ENCODE measurements at regions not wholly inside any gene's neighbourhood (a gene's known extent, or its start where the extent isn't known, plus 50 kb on each side); places are given as distances from the start of the nearest gene placed in this dataset.

DNA sequence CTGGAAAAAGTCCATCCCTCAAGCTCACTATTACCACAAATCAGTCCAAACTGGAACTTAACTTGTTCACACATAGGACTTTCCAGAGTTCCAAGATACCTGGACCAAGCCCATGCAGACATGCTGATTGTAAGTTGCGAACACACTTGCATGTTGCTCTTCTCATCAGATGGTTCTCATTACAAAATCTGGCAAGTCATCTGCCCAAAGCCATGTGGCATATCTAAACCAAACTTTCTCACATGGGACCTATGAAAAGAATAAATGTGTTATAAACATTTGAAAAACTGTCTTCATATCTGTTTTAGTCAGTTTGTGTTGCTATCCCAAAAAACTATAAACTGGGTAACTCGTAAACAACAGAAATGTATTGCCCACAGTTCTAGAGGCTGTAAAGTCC is 58.8 kb upstream of the MKLN1 start:
- Histone ChIP-seq H3K27me3 (no peaks in the 10 kb centered on the region), H3K36me3 (no peaks in the 10 kb centered on the region), H3K27ac (replicated peaks in 1 of 4) (no peak overlapping the region), H3K4me1 (peaks cover 0 to 11% (median 6%) of the 10 kb centered on the region in 4 donors), H3K4me3 (no peak overlapping the region), H3K9me3 (no peaks in the 10 kb centered on the region)
- TF ChIP-seq, protein P1, sequence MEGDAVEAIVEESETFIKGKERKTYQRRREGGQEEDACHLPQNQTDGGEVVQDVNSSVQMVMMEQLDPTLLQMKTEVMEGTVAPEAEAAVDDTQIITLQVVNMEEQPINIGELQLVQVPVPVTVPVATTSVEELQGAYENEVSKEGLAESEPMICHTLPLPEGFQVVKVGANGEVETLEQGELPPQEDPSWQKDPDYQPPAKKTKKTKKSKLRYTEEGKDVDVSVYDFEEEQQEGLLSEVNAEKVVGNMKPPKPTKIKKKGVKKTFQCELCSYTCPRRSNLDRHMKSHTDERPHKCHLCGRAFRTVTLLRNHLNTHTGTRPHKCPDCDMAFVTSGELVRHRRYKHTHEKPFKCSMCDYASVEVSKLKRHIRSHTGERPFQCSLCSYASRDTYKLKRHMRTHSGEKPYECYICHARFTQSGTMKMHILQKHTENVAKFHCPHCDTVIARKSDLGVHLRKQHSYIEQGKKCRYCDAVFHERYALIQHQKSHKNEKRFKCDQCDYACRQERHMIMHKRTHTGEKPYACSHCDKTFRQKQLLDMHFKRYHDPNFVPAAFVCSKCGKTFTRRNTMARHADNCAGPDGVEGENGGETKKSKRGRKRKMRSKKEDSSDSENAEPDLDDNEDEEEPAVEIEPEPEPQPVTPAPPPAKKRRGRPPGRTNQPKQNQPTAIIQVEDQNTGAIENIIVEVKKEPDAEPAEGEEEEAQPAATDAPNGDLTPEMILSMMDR (IDR thresholded peaks at IDR 0.05) = no peak
- no peak for TF ChIP-seq POLR2A (IDR thresholded peaks at IDR 0.05; ENCODE audit: low read depth)
- no peak for TF ChIP-seq POLR2AphosphoS5 (IDR thresholded peaks at IDR 0.05)
- TF ChIP-seq EP300 (IDR thresholded peaks at IDR 0.05) = no peak
- DNase-seq (ENCODE audit: extremely low spot score) = no peak
- WGBS = 85% methylated on average over 2 of the region's 2 CpGs
- intact Hi-C loops (cut with DNase I) = no loop called here

- Histone ChIP-seq H3K36me3 (no peaks in the 10 kb centered on the region), H3K9me3 (no peaks in the 10 kb centered on the region), H3K4me3 (no peak overlapping the region), H3K4me1 (peaks cover 0 to 11% (median 6%) of the 10 kb centered on the region in 4 donors), H3K27ac (replicated peaks in 1 of 4) (no peak overlapping the region), H3K27me3 (no peaks in the 10 kb centered on the region)
- DNase-seq (ENCODE audit: extremely low spot score) = no peak
- intact Hi-C loops (cut with DNase I) = no loop called here
- WGBS = 100% methylated on average over 1 of the region's 1 CpG
- TF ChIP-seq POLR2AphosphoS5 (IDR thresholded peaks at IDR 0.05) (no peak), POLR2A (IDR thresholded peaks at IDR 0.05; ENCODE audit: low read depth) (no peak), EP300 (IDR thresholded peaks at IDR 0.05) (no peak)
- TF ChIP-seq, protein P1 (IDR thresholded peaks at IDR 0.05) = no peak
These were observed 55.6 kb upstream of the MKLN1 start for GRCh38 chr7:131272086-131272485.

- no peaks in the 10 kb centered on the region for H3K27me3 ChIP-seq
- no peak overlapping the region for H3K4me3 ChIP-seq
- intact Hi-C loops (cut with DNase I) = no loop called here
- no peak overlapping the region for H3K27ac ChIP-seq (replicated peaks in 1 of 4)
- H3K36me3 ChIP-seq = no peaks in the 10 kb centered on the region
- H3K4me1 ChIP-seq = peaks cover 0 to 11% (median 6%) of the 10 kb centered on the region in 4 donors
- WGBS = 92% methylated on average over 2 of the region's 2 CpGs
- DNase-seq (ENCODE audit: extremely low spot score) = no peak
- TF ChIP-seq POLR2A (IDR thresholded peaks at IDR 0.05; ENCODE audit: low read depth) (no peak), POLR2AphosphoS5 (IDR thresholded peaks at IDR 0.05) (no peak), EP300 (IDR thresholded peaks at IDR 0.05) (no peak)
- TF ChIP-seq, protein P1 (IDR thresholded peaks at IDR 0.05) = no peak
- no peaks in the 10 kb centered on the region for H3K9me3 ChIP-seq
These were observed 52.7 kb upstream of the MKLN1 start for GRCh38 chr7:131274986-131275385.

DNA sequence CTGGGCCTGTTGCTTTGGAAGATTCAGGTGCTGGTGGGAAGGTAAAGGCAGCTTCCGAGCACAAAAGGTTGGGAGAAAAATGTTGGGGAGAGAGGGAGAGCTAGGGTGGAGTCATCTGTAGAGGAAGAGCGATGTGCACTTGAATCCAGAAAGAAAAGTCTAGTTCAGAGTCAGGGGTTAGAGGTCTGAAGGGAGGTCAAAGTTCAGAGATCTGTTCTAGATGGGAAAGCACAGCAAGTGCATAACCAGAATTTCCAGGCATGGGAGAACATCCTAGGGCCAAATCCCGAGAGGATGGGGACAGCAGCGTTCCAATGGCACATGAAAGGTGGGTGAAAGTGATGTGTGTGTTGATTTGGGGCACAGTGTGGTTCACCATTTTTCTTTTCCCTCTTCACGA is 51.5 kb upstream of the MKLN1 start:
- 92% methylated on average over 5 of the region's 5 CpGs for WGBS
- no peak overlapping the region for H3K27ac ChIP-seq (replicated peaks in 1 of 4)
- H3K4me3 ChIP-seq = no peak overlapping the region
- no peak for DNase-seq (ENCODE audit: extremely low spot score)
- no peaks in the 10 kb centered on the region for H3K9me3 ChIP-seq
- peaks cover 0 to 11% (median 6%) of the 10 kb centered on the region in 4 donors for H3K4me1 ChIP-seq
- H3K27me3 ChIP-seq = no peaks in the 10 kb centered on the region
- TF ChIP-seq POLR2AphosphoS5 (IDR thresholded peaks at IDR 0.05) (no peak), POLR2A (IDR thresholded peaks at IDR 0.05; ENCODE audit: low read depth) (no peak), EP300 (IDR thresholded peaks at IDR 0.05) (no peak)
- TF ChIP-seq, protein P1 (IDR thresholded peaks at IDR 0.05) = no peak
- no peaks in the 10 kb centered on the region for H3K36me3 ChIP-seq
- intact Hi-C loops (cut with DNase I) = no loop called here

DNA sequence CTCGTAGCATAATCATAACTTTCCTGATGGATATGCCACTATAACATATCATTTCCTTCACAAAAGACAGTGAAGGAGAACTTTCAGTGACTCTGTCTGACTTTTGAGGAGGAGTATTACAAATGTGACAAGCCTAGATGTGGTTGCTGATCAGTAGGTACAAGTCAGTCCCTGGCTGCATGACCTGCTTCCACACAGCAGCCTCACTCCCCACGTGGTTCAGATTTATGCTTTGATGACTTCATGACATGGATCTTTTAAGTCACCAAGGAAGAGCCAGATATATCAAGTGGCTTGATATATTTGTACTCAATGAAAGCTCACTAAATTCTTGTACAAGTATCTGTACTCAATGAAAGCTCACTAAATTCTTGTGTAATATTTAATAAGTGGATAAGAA is 50.9 kb upstream of the MKLN1 start:
- TF ChIP-seq POLR2AphosphoS5 (IDR thresholded peaks at IDR 0.05) = no peak
- TF ChIP-seq, protein P1 (IDR thresholded peaks at IDR 0.05) = no peak
- TF ChIP-seq EP300 (IDR thresholded peaks at IDR 0.05) = no peak
- no peak for TF ChIP-seq POLR2A (IDR thresholded peaks at IDR 0.05; ENCODE audit: low read depth)
- Histone ChIP-seq H3K27ac (replicated peaks in 1 of 4) (no peak overlapping the region), H3K4me1 (peaks cover 0 to 11% (median 6%) of the 10 kb centered on the region in 4 donors), H3K9me3 (no peaks in the 10 kb centered on the region), H3K4me3 (no peak overlapping the region), H3K27me3 (no peaks in the 10 kb centered on the region), H3K36me3 (no peaks in the 10 kb centered on the region)
- 64% methylated on average over 2 of the region's 2 CpGs for WGBS
- intact Hi-C loops (cut with DNase I) = no loop called here
- DNase-seq (ENCODE audit: extremely low spot score) = no peak

Measured in esophagus muscularis mucosa (tissue), 4 donors.